Suprapubic skin (tissue), 3 donors: ENCODE measurements at regions not wholly inside any gene's neighbourhood (a gene's known extent, or its start where the extent isn't known, plus 50 kb on each side); places are given as distances from the start of the nearest gene placed in this dataset.

ENCODE experiments used
- EP300 ChIP-seq: sonication (generic); formaldehyde crosslinking; IDR thresholded peaks from one replicate; pipeline ENCODE4 v1.6.1; 2017; ENCODE audit warnings: antibody characterized with exemption
- POLR2A ChIP-seq, 2 donors: fragments of 450-650 bp; IDR thresholded peaks; one replicate each; pipeline ENCODE4 v1.6.1; 2017; ENCODE audit warnings: antibody characterized with exemption in 2 of 2, mild to moderate bottlenecking in 2 of 2, moderate library complexity in 2 of 2
- TF ChIP-seq, protein P1 (sequence below), 2 donors: fragments of 200-600 bp in 1 of 2; fragments of 450-650 bp in 1 of 2; sonication (generic) in 1 of 2; IDR thresholded peaks; one replicate each; pipeline ENCODE4 v1.5.1; 2016 to 2019; ENCODE audit warnings: antibody characterized with exemption in 2 of 2, mild to moderate bottlenecking in 1 of 2, moderate library complexity in 1 of 2

DNA sequence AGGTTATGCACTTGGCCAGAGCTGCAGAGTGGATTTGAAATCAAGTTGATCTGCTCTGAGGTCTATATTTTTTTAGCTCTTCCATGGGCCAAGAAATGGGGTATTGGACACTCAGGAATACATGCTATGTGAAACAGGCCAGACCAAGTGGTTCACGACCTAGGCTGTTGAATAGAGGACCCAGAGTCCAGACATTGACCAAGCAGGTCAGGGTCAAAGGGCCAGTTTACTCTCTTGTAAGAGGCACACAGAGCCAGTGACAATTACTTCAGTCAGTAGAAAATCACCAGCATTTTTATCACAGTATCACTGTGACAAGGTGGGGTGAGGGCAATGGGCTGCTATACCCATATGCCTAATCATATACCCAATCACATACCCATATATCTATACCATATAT is 320.6 kb upstream of the RORA start:
- TF ChIP-seq, protein P1, sequence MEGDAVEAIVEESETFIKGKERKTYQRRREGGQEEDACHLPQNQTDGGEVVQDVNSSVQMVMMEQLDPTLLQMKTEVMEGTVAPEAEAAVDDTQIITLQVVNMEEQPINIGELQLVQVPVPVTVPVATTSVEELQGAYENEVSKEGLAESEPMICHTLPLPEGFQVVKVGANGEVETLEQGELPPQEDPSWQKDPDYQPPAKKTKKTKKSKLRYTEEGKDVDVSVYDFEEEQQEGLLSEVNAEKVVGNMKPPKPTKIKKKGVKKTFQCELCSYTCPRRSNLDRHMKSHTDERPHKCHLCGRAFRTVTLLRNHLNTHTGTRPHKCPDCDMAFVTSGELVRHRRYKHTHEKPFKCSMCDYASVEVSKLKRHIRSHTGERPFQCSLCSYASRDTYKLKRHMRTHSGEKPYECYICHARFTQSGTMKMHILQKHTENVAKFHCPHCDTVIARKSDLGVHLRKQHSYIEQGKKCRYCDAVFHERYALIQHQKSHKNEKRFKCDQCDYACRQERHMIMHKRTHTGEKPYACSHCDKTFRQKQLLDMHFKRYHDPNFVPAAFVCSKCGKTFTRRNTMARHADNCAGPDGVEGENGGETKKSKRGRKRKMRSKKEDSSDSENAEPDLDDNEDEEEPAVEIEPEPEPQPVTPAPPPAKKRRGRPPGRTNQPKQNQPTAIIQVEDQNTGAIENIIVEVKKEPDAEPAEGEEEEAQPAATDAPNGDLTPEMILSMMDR (IDR thresholded peaks at IDR 0.05): no peak
- no peak for TF ChIP-seq EP300
- TF ChIP-seq POLR2A (IDR thresholded peaks at IDR 0.05): no peak
